SU-DHL-6 (cell line): ENCODE measurements at regions not wholly inside any gene's neighbourhood (a gene's known extent, or its start where the extent isn't known, plus 50 kb on each side); places are given as distances from the start of the nearest gene placed in this dataset.

Source experiments
- H2AFZ ChIP-seq: fragments of 200-600 bp; sonication (generic); 2 replicates; pipeline ENCODE4 v1.6.1; 2014; ENCODE audit warnings: low read depth, mild to moderate bottlenecking, moderate library complexity, mixed read lengths, antibody characterized with exemption, low read length; ENCODE audit not compliant: severe bottlenecking
- H3F3A ChIP-seq: fragments of 200-600 bp; shearing (Covaris generic); 2 replicates; pipeline ENCODE4 v1.6.0; 2016; ENCODE audit warnings: antibody characterized with exemption, mild to moderate bottlenecking; ENCODE audit not compliant: insufficient read depth
- H3K27ac ChIP-seq: fragments of 200-600 bp; sonication (generic); 2 replicates; pipeline ENCODE4 v1.5.1; 2016; ENCODE audit warnings: low read depth, mild to moderate bottlenecking, low read length, moderate library complexity, mixed read lengths
- H3K27me3 ChIP-seq: fragments of 200-600 bp; sonication (generic), shearing (Covaris generic); 2 replicates; pipeline ENCODE4 v1.6.0; 2014; ENCODE audit warnings: mild to moderate bottlenecking, low read length
- H3K36me3 ChIP-seq: fragments of 200-600 bp; sonication (generic); 2 replicates; pipeline ENCODE4 v1.6.1; 2014; ENCODE audit warnings: mild to moderate bottlenecking, low read length, mixed read lengths
- H3K4me2 ChIP-seq: fragments of 300-600, 200-600 bp; shearing (Covaris generic), sonication (generic); 2 replicates; pipeline ENCODE4 v1.6.0; 2014; ENCODE audit warnings: low read length, low read depth, mild to moderate bottlenecking; ENCODE audit not compliant: poor library complexity, severe bottlenecking
- H3K4me3 ChIP-seq: fragments of 200-600 bp; sonication (generic); 2 replicates; pipeline ENCODE4 v1.5.1; 2014; ENCODE audit warnings: antibody characterized with exemption, low read length, mild to moderate bottlenecking, mixed read lengths; ENCODE audit not compliant: insufficient read depth, poor library complexity, severe bottlenecking
- H3K79me2 ChIP-seq: fragments of 200-600 bp; sonication (generic); 2 replicates; pipeline ENCODE4 v1.6.1; 2014; ENCODE audit warnings: mild to moderate bottlenecking, low read length, moderate library complexity; ENCODE audit not compliant: insufficient read depth
- H3K9ac ChIP-seq: fragments of 200-600 bp; sonication (generic); 2 replicates; pipeline ENCODE4 v1.7.0; 2014; ENCODE audit warnings: mild to moderate bottlenecking, low read length
- H3K9me2 ChIP-seq: fragments of 200-600 bp; sonication (generic); replicated peaks from 2 replicates; pipeline ENCODE4 v1.6.1; 2014; ENCODE audit warnings: low read length; ENCODE audit not compliant: insufficient read depth
- H3K9me3 ChIP-seq: fragments of 200-600 bp; sonication (generic); 2 replicates; pipeline ENCODE4 v1.6.1; 2014; ENCODE audit warnings: low read length, mixed read lengths; ENCODE audit not compliant: insufficient read depth
- H4K20me1 ChIP-seq: fragments of 200-600 bp; sonication (generic); 2 replicates; pipeline ENCODE4 v1.6.1; 2014; ENCODE audit warnings: low read depth, mild to moderate bottlenecking, antibody characterized with exemption, low read length, moderate library complexity, mixed read lengths
- EZH2phosphoT487 ChIP-seq: fragments of 200-600 bp; sonication (generic), shearing (Covaris generic); conservative IDR thresholded peaks from 2 replicates; pipeline ENCODE4 v1.6.1; 2018; ENCODE audit warnings: mild to moderate bottlenecking, antibody characterized with exemption, low read length, moderate library complexity, mixed read lengths
- TF ChIP-seq, protein P1 (sequence below): fragments of 200-600 bp; sonication (generic); IDR thresholded peaks from one replicate; pipeline ENCODE4 v1.5.1; 2017; ENCODE audit warnings: antibody characterized with exemption, mild to moderate bottlenecking, low read length, moderate library complexity; ENCODE audit not compliant: insufficient read depth, poor library complexity, severe bottlenecking

DNA sequence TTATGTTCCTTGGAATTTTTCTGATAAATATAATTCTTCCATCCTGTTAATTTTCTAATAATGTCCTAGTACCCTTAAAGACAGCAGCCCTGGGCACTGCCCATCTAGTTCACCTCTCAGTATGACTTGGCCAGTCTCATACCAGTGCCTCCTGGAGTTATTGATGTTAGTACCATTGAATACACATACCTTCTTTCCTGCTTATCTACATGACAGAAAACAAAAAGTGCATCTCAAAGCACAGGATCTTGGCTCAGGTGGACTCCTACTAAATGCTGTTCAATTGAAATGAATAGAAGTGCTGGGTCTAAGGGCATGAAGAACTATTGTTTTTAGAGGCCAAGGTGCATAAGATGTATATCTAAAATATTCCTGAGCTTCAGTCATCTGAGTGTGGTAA, 669.7 kb downstream of the NR2F1-AS1 start:
- no peaks in the 10 kb centered on the region for H3K9me3 ChIP-seq
- no peaks in the 10 kb centered on the region for H3K79me2 ChIP-seq
- H2AFZ ChIP-seq: no peak overlapping the region
- no peak overlapping the region for H3K4me3 ChIP-seq
- no peaks in the 10 kb centered on the region for H3K36me3 ChIP-seq
- no peaks in the 10 kb centered on the region for H3F3A ChIP-seq
- H3K9ac ChIP-seq: no peak overlapping the region
- H3K4me2 ChIP-seq: no peak overlapping the region
- H3K27me3 ChIP-seq: no peaks in the 10 kb centered on the region
- H3K9me2 ChIP-seq: no peaks in the 10 kb centered on the region
- TF ChIP-seq, protein P1, sequence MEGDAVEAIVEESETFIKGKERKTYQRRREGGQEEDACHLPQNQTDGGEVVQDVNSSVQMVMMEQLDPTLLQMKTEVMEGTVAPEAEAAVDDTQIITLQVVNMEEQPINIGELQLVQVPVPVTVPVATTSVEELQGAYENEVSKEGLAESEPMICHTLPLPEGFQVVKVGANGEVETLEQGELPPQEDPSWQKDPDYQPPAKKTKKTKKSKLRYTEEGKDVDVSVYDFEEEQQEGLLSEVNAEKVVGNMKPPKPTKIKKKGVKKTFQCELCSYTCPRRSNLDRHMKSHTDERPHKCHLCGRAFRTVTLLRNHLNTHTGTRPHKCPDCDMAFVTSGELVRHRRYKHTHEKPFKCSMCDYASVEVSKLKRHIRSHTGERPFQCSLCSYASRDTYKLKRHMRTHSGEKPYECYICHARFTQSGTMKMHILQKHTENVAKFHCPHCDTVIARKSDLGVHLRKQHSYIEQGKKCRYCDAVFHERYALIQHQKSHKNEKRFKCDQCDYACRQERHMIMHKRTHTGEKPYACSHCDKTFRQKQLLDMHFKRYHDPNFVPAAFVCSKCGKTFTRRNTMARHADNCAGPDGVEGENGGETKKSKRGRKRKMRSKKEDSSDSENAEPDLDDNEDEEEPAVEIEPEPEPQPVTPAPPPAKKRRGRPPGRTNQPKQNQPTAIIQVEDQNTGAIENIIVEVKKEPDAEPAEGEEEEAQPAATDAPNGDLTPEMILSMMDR: no peak
- H4K20me1 ChIP-seq: no peaks in the 10 kb centered on the region
- H3K27ac ChIP-seq: no peak overlapping the region

GRCh38 chr5:92909602-92909962, 671.4 kb downstream of the NR2F1-AS1 start:
- Histone ChIP-seq H3K9me2 (no peaks in the 10 kb centered on the region), H4K20me1 (no peaks in the 10 kb centered on the region), H3K4me2 (no peak overlapping the region), H3K79me2 (no peaks in the 10 kb centered on the region), H3F3A (no peaks in the 10 kb centered on the region), H3K27me3 (no peaks in the 10 kb centered on the region), H3K27ac (no peak overlapping the region), H3K9ac (no peak overlapping the region), H3K36me3 (no peaks in the 10 kb centered on the region), H3K4me3 (no peak overlapping the region), H2AFZ (no peak overlapping the region), H3K9me3 (no peaks in the 10 kb centered on the region)
- TF ChIP-seq EZH2phosphoT487: no peak
- TF ChIP-seq, protein P1: no peak

GRCh38 chr5:92908952-92909601, 671.9 kb downstream of the NR2F1-AS1 start:
- no peak overlapping the region for H3K9ac ChIP-seq
- H3K79me2 ChIP-seq: no peaks in the 10 kb centered on the region
- TF ChIP-seq, protein P1: no peak
- TF ChIP-seq EZH2phosphoT487: no peak
- no peaks in the 10 kb centered on the region for H3K27me3 ChIP-seq
- no peak overlapping the region for H3K4me2 ChIP-seq
- H3K9me2 ChIP-seq: no peaks in the 10 kb centered on the region
- H2AFZ ChIP-seq: no peak overlapping the region
- no peaks in the 10 kb centered on the region for H3F3A ChIP-seq
- H3K9me3 ChIP-seq: no peaks in the 10 kb centered on the region
- H3K4me3 ChIP-seq: no peak overlapping the region
- no peaks in the 10 kb centered on the region for H4K20me1 ChIP-seq
- H3K27ac ChIP-seq: no peak overlapping the region
- H3K36me3 ChIP-seq: no peaks in the 10 kb centered on the region
